Activated CD4-positive, CD25-positive, alpha-beta regulatory T cell treated with anti-CD3 and anti-CD28 coated beads, Interleukin-2, amount 50 U/mL, for 72 hours (primary cell): ENCODE measurements at regions not wholly inside any gene's neighbourhood (a gene's known extent, or its start where the extent isn't known, plus 50 kb on each side); places are given as distances from the start of the nearest gene placed in this dataset.
"Not testable (repeated sequence)": the region's sequence is repeated elsewhere in the genome, so short reads cannot be mapped to it uniquely, and the experiment has no call there.

Experiments
- DNase-seq: peaks from one replicate; pipeline ENCODE4 v3.0.0; 2021

- DNase-seq: no peak
Observed at GRCh38 chr14:83660597-83660996, 1869.3 kb upstream of the FLRT2 start.

DNA sequence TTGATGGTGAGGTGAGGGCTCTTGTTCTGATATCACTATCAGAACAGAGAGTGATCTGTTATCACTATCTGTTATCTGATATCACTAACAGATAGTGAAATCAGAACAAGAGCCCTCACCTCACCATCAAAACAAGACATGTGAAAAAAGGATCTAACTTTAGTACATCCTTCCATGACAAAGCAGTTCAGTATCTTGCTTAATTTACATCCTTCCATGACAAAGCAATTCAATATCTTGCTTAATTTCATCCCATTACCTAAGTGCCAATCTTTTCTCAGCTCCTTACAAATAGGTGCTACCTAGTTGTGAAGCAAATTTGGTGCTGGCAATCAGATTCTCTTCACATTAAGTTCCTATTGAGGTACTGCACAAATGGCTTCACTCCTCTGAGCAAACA lies 1865.6 kb upstream of the FLRT2 start:
- no peak for DNase-seq

DNA sequence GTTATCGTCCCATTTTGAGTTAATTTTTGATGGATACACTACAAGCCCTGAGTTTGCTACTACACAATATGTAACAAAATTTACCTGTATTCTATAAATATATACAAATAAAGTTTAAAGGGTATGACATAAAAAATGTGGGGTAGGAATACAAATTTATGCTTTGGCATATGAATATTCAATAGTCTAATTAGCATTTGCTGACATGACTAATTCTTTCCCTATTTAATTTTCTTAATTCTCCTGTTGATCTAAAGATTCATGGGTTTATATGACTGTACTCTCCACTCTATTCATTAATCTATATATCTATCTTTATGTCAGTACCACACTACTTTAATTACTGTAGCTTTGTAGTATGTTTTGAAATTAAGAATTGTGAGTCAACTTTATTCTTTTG lies 1840.7 kb upstream of the FLRT2 start:
- no peak for DNase-seq

- DNase-seq: no peak
Observed at GRCh38 chr14:83697099-83697498, 1832.8 kb upstream of the FLRT2 start.

DNA sequence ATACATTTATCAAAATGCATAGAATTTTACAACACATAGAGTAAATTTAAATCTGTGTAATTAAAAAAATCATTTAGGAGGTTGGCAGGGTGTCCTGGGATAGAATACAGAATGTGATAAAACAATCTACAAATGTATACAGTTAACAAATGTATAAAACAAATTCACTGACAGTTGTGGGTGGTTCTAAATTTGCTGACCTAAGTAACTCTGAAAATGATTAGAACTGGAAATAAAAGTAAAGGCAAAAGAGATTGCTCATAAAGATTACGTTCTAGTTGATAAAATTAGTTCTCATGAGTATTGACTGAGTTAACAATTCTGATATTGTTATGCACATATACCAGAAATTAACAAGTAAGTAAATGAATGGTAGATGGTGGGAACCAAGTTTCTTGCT lies 1827.3 kb upstream of the FLRT2 start:
- DNase-seq: no peak

DNA sequence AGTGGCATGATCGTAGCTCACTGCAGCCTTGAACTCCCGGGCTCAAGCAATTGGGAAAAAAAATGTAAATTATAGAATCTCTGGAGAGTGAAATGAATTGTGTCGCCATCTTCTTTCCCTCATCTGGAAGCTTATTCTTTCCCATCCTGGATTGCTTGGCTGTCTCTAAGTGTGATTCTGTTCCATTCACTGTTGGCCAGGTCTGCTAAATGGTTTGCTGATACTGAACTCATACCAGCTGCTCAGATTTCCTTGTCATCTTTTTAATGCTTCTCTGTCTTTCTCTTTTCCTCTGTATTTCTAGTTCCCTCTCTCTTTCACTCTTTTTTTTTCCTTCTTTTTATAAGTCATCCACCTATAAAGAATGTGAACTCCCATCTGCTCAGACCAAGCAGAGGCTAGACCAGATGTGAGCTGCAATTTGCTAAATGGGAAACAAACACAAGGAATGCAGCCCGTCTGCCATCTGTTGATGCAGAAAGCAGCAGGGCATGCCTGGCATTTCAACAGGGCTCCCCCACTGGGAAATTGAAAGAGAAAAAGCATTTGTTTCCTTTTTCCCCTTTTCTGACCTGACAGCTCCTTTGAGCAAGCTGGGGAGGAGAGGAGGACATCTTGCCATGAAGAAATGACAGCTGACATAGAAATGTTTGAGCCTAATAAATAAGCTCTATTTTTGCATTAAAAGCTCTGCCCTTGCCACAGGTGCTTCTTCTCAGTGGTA lies 1823.6 kb upstream of the FLRT2 start:
- no peak for DNase-seq

- no peak for DNase-seq
Observed at GRCh38 chr14:83707056-83707455, 1822.9 kb upstream of the FLRT2 start.

DNA sequence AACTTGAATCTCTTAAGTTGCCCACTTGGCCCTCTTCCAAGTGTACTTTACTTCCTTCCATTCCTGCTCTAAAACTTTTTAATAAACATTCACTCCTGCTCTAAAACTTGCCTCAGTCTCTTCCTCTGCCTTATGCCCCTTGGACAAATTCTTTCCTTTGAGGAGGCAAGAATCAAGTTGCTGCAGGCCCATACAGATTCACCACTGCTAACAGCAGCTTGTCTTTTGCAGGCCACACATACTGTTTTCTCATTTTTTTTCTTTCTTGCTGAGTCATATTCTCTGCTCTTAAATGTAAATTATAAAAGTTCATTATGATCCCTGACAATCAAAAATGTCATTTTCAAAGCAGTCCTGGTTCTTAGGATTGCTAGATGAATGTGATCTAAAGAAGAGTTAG lies 1820.8 kb upstream of the FLRT2 start:
- no peak for DNase-seq

- DNase-seq: no peak
Observed at GRCh38 chr14:83711046-83711445, 1818.9 kb upstream of the FLRT2 start.

- DNase-seq: no peak
Observed at GRCh38 chr14:83712418-83713129, 1817.4 kb upstream of the FLRT2 start.

GRCh38 chr14:83713732-83714131 lies 1816.2 kb upstream of the FLRT2 start:
- no peak for DNase-seq

DNA sequence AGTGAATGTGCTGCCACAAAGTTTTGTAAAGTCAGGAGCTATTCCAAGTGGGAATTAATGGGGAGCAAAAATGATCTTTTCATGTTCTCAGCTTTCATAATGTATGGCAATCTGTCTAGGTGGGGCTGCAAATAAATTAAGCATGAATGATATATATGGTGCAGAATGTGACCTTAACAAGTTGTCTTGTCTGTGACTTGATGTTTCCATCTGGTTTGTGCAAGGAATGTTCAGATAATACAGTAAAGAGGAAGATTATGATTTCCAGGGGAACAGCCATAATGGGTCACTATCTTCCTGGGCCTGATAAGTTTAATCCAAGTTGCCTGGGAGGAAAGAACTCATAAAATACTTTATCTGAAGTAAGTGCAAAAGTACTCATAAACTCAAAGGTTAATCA lies 1815.8 kb upstream of the FLRT2 start:
- no peak for DNase-seq

- not testable (repeated sequence) for DNase-seq
Observed at GRCh38 chr14:83719435-83719834, 1810.5 kb upstream of the FLRT2 start.

DNA sequence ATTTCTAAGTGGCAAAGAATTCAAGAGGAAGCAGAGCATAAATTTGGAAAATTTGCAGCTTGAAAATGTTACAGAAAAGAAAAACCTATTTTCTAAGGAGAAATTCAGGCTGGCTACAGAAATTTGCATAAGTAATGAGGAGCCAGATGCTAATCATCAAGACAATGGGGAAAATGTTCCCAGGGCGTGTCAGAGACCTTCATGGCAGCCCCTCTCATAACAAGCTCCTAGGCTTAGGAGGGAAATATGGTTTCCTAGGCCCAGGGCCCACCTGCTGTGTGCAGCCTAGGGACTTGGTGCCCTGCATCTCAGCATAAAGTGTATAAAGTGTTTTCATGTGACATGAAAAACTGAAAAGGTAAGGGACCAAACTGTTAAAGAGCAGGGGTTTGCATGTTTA lies 1796.3 kb upstream of the FLRT2 start:
- no peak for DNase-seq

- DNase-seq: no peak
Observed at GRCh38 chr14:83734431-83734830, 1795.5 kb upstream of the FLRT2 start.

DNA sequence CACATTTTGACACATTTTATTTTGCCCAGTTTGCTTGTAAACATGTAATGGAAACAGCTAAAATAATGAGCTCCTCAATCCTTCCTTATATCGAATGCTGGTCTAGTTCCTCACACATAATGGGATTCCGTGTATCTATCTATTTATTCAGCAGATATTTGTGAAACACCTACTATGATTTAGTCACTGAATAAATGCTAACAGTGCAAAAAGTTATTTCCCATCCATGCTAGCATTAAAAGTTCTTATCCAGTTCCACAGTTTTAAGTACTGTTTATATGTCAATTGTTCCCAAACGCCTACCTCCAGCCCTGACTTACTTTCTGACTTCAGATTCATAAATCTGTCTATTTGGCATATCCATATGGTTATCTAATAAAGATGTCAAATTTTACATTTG lies 1788.7 kb upstream of the FLRT2 start:
- DNase-seq: no peak

- DNase-seq: no peak
Observed at GRCh38 chr14:83744224-83744623, 1785.7 kb upstream of the FLRT2 start.

DNA sequence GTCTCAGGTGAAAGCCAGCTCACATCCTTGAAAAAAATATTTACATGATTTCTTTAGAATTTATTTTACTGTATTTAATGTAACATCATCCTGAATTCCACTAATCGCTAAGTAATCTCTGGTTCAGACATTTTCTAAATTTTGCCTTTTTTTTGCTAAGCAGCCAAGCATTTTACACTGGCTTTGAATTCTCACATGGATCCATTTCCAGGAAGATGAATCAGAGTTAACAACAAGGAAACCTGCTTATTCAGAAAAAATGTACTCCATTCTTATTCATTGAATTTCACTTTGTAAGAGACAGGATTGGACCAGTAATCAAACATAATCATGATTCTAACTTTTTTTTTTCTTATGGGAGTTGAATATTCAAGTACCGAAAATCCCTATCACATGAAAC lies 1785.1 kb upstream of the FLRT2 start:
- DNase-seq: no peak

GRCh38 chr14:83746336-83746735 lies 1783.6 kb upstream of the FLRT2 start:
- DNase-seq: no peak

DNA sequence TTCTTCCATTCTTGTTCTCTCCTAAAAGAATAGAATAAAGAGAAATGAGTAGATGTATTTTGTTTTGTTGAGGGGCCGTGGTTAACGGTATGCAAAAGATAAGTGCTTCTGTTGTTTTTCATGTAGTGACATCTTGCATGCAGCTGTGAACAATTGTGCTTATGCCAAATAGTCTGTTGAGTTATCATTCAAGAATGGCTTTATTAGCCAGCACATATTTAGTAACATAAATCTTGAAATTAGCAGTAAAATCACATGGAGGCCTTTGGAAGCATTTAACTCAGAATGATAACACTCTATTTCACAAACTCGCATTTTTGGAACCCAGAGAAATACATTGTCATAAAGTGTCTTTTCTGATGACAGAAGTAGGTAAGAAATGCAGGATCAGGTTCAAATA lies 1772.0 kb upstream of the FLRT2 start:
- DNase-seq: no peak

- DNase-seq: no peak
Observed at GRCh38 chr14:83764656-83765599, 1765.0 kb upstream of the FLRT2 start.

DNA sequence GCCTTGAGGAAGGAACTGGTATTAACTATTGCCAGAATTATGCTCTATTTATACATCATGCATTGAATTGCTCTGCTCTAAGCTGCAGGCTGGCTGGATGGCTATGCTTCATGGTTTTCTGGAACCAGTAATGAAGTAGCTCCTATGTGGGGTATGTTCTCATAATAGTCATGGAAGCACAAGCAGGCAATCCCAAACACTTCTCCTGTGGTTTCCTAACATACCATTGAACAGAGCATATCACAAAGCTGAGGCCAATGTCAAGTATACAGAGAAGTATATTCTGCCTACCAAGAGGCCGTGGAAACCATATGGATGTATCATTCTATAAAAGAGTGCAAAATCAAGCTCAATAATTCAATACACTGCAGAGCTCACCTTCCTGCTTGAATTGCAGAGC lies 1752.4 kb upstream of the FLRT2 start:
- no peak for DNase-seq

DNA sequence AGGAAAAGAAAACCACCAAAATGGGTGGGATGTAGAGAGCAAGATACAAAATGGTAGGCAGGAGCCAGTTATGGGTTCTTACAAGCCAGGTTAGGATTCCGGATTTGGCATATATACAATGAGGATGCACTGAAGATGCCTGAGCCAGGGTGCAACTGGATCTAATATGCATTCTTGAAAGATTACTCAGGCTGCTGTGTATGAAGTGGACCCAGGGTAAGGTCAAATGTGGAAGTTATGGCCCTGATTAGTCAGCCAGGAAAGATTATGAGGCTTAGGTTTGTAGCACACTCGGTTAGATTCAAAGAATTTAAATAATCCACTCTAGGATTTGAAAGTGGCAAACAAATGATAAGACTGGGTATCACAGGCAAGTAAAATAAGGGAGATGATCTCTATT lies 1750.7 kb upstream of the FLRT2 start:
- no peak for DNase-seq

- no peak for DNase-seq
Observed at GRCh38 chr14:83780321-83780720, 1749.6 kb upstream of the FLRT2 start.
